SK-N-SH treated with all-trans-retinoic acid at 6 μM for 48 hours (cell line): ENCODE measurements at regions not wholly inside any gene's neighbourhood (a gene's known extent, or its start where the extent isn't known, plus 50 kb on each side); places are given as distances from the start of the nearest gene placed in this dataset.

Experiments
- ATAC-seq: fragments of 200-7000 bp; cut with Tn5 transposase; 3 replicates; pipeline ENCODE4 v1.9.1; 2020; ENCODE audit warnings: mild to moderate bottlenecking, moderate library complexity
- ARNTL ChIP-seq: fragments of 450-650 bp; formaldehyde crosslinking; IDR thresholded peaks from 2 replicates; pipeline ENCODE4 v1.5.0; 2020; ENCODE audit warnings: low read depth, mild to moderate bottlenecking, moderate library complexity, borderline replicate concordance
- BACH2 ChIP-seq: fragments of 250-450 bp; sonication (Bioruptor Pico); IDR thresholded peaks from 2 replicates; pipeline ENCODE4 v1.9.0; 2021; ENCODE audit warnings: mild to moderate bottlenecking, borderline replicate concordance
- CSDC2 ChIP-seq: fragments of 250-450 bp; sonication (Bioruptor Pico); IDR thresholded peaks from 2 replicates; pipeline ENCODE4 v1.5.0; 2020; ENCODE audit warnings: mild to moderate bottlenecking, moderate library complexity
- CSRNP3 ChIP-seq: fragments of 250-450 bp; sonication (Bioruptor Pico); IDR thresholded peaks from 2 replicates; pipeline ENCODE4 v1.5.1; 2021; ENCODE audit warnings: mild to moderate bottlenecking, moderate library complexity
- ESRRG ChIP-seq: fragments of 250-450 bp; sonication (Bioruptor Pico); IDR thresholded peaks from 2 replicates; pipeline ENCODE4 v1.6.1; 2021; ENCODE audit warnings: mild to moderate bottlenecking
- GLIS3 ChIP-seq: fragments of 250-450 bp; sonication (Bioruptor Pico); IDR thresholded peaks from 2 replicates; pipeline ENCODE4 v1.5.0; 2020; ENCODE audit warnings: mild to moderate bottlenecking, moderate library complexity
- ISL1 ChIP-seq: fragments of 250-450 bp; sonication (Bioruptor Pico); IDR thresholded peaks from 2 replicates; pipeline ENCODE4 v2.1.2; 2022; ENCODE audit warnings: mild to moderate bottlenecking, moderate library complexity
- OSR1 ChIP-seq: fragments of 250-450 bp; sonication (Bioruptor Pico); IDR thresholded peaks from 2 replicates; pipeline ENCODE4 v1.8.0; 2022; ENCODE audit warnings: moderate library complexity, mild to moderate bottlenecking, inconsistent platforms
- PATZ1 ChIP-seq: fragments of 250-450 bp; sonication (Bioruptor Pico); IDR thresholded peaks from 2 replicates; pipeline ENCODE4 v1.8.0; 2020; ENCODE audit warnings: mild to moderate bottlenecking, moderate library complexity, borderline replicate concordance
- PPARA ChIP-seq: fragments of 250-450 bp; sonication (Bioruptor Pico); IDR thresholded peaks from 2 replicates; pipeline ENCODE4 v1.5.0; 2020; ENCODE audit warnings: mild to moderate bottlenecking, borderline replicate concordance
- RARB ChIP-seq: fragments of 250-450 bp; sonication (Bioruptor Pico); IDR thresholded peaks from 2 replicates; pipeline ENCODE4 v1.8.0; 2021; ENCODE audit warnings: mild to moderate bottlenecking, moderate library complexity
- SNAI2 ChIP-seq: fragments of 250-450 bp; sonication (Bioruptor Pico); IDR thresholded peaks from 2 replicates; pipeline ENCODE4 v1.5.0; 2020; ENCODE audit warnings: mild to moderate bottlenecking, moderate library complexity
- TCF4 ChIP-seq: fragments of 250-450 bp; sonication (Bioruptor Pico); IDR thresholded peaks from 2 replicates; pipeline ENCODE4 v1.8.0; 2021; ENCODE audit warnings: mild to moderate bottlenecking, moderate library complexity, borderline replicate concordance
- TOX ChIP-seq: fragments of 250-450 bp; sonication (Bioruptor Pico); IDR thresholded peaks from 2 replicates; pipeline ENCODE4 v1.8.0; 2021; ENCODE audit warnings: mild to moderate bottlenecking, moderate library complexity, borderline replicate concordance
- TSHZ2 ChIP-seq: fragments of 250-450 bp; sonication (Bioruptor Pico); IDR thresholded peaks from 2 replicates; pipeline ENCODE4 v1.5.0; 2020; ENCODE audit warnings: mild to moderate bottlenecking, moderate library complexity
- ZC3H10 ChIP-seq: fragments of 250-450 bp; sonication (Bioruptor Pico); IDR thresholded peaks from 2 replicates; pipeline ENCODE4 v1.5.1; 2021; ENCODE audit warnings: mild to moderate bottlenecking, moderate library complexity
- ZFP3 ChIP-seq: fragments of 250-450 bp; sonication (Bioruptor Pico); IDR thresholded peaks from 2 replicates; pipeline ENCODE4 v1.5.0; 2020; ENCODE audit warnings: mild to moderate bottlenecking, moderate library complexity
- ZFP30 ChIP-seq: fragments of 450-650 bp; formaldehyde crosslinking; IDR thresholded peaks from 2 replicates; pipeline ENCODE4 v1.5.0; 2022; ENCODE audit warnings: mild to moderate bottlenecking, moderate library complexity
- ZNF565 ChIP-seq: fragments of 450-650 bp; formaldehyde crosslinking; conservative IDR thresholded peaks from 2 replicates; pipeline ENCODE4 v1.5.0; 2020; ENCODE audit warnings: low read depth, mild to moderate bottlenecking, moderate library complexity
- ZNF8 ChIP-seq: fragments of 450-650 bp; formaldehyde crosslinking; IDR thresholded peaks from 2 replicates; pipeline ENCODE4 v1.5.0; 2020; ENCODE audit warnings: mild to moderate bottlenecking, moderate library complexity
- TF ChIP-seq, protein P1 (sequence below): fragments of 250-450 bp; sonication (Bioruptor Pico); IDR thresholded peaks from 2 replicates; pipeline ENCODE4 v1.5.1; 2020; ENCODE audit warnings: low read depth, mild to moderate bottlenecking, moderate library complexity
- TF ChIP-seq, protein P2 (sequence below): fragments of 250-450 bp; sonication (Bioruptor Pico); IDR thresholded peaks from 2 replicates; pipeline ENCODE4 v1.8.0; 2021; ENCODE audit warnings: low read depth, mild to moderate bottlenecking, moderate library complexity, borderline replicate concordance

GRCh38 chr16:62276637-62277036 is 240.4 kb upstream of the CDH8 start:
- TF ChIP-seq, protein P1, sequence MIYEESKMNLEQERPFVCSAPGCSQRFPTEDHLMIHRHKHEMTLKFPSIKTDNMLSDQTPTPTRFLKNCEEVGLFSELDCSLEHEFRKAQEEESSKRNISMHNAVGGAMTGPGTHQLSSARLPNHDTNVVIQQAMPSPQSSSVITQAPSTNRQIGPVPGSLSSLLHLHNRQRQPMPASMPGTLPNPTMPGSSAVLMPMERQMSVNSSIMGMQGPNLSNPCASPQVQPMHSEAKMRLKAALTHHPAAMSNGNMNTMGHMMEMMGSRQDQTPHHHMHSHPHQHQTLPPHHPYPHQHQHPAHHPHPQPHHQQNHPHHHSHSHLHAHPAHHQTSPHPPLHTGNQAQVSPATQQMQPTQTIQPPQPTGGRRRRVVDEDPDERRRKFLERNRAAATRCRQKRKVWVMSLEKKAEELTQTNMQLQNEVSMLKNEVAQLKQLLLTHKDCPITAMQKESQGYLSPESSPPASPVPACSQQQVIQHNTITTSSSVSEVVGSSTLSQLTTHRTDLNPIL, result no peak
- TF ChIP-seq TCF4 (CRISPR knock-in tag) (no peak), PPARA (CRISPR knock-in tag) (no peak), CSDC2 (CRISPR knock-in tag) (no peak)
- ATAC-seq, result no peak

DNA sequence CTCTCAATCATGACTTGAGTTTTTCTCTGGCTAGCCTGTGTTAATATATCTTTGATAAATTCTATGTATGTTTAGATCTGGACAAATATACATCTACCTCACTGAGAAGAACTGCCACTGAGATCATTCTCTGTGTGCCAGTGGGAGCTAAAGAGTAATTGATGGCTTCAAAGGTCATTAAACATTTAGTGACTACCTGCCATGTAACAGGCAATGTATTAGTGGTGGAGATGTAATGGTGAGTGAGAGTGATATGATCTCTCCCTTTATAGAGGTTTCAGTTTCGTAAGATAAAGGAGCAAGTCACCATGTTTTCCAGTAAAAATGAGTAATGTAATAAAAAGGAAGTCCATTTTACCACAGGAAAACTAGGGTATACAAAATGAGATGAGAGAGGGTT is 235.8 kb upstream of the CDH8 start:
- TF ChIP-seq ISL1 (CRISPR knock-in tag), result peak; percentile 30
- no peak for TF ChIP-seq OSR1 (CRISPR knock-in tag)
- no peak for ATAC-seq

DNA sequence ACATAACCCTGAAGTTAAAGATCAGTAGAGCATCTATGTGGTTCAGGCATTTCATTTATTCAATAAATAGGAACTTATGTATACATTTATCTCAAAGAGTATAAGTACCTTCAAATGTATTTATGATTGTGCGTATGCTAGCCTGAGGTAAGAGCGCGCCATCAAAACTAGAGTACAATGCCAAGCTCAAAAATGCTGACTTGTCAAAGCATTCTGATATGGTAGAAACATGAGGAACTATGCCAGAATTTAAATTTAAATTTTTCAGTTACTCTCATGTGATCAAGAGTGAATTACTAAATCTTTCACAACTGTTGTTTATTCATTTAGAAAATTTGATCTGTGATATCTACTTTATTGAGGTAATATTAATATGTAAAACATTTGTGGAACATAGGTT is 225.5 kb upstream of the CDH8 start:
- ATAC-seq, result no peak

More for the DNA sequence above, 225.5 kb upstream of the CDH8 start:
- TF ChIP-seq SNAI2 (no peak), ZFP3 (no peak), TSHZ2 (CRISPR knock-in tag) (no peak), RARB (CRISPR knock-in tag) (no peak), ARNTL (CRISPR knock-in tag) (no peak), PPARA (CRISPR knock-in tag) (no peak), GLIS3 (CRISPR knock-in tag) (no peak), ZC3H10 (CRISPR knock-in tag) (no peak), TCF4 (CRISPR knock-in tag) (no peak), ZFP30 (CRISPR knock-in tag) (no peak), ZNF8 (CRISPR knock-in tag) (no peak), CSRNP3 (CRISPR knock-in tag) (no peak), TOX (CRISPR knock-in tag) (no peak), BACH2 (CRISPR knock-in tag) (no peak), ZNF565 (CRISPR knock-in tag) (no peak), PATZ1 (CRISPR knock-in tag) (no peak), ISL1 (CRISPR knock-in tag) (no peak), CSDC2 (CRISPR knock-in tag) (no peak), ESRRG (no peak)
- TF ChIP-seq, protein P2, sequence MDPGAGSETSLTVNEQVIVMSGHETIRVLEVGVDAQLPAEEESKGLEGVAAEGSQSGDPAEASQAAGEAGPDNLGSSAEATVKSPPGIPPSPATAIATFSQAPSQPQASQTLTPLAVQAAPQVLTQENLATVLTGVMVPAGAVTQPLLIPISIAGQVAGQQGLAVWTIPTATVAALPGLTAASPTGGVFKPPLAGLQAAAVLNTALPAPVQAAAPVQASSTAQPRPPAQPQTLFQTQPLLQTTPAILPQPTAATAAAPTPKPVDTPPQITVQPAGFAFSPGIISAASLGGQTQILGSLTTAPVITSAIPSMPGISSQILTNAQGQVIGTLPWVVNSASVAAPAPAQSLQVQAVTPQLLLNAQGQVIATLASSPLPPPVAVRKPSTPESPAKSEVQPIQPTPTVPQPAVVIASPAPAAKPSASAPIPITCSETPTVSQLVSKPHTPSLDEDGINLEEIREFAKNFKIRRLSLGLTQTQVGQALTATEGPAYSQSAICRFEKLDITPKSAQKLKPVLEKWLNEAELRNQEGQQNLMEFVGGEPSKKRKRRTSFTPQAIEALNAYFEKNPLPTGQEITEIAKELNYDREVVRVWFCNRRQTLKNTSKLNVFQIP, result no peak
- TF ChIP-seq, all 23 proteins: peak for 0
